GM12874 (cell line): ENCODE measurements at regions not wholly inside any gene's neighbourhood (a gene's known extent, or its start where the extent isn't known, plus 50 kb on each side); places are given as distances from the start of the nearest gene placed in this dataset.

Experiments used
- TF ChIP-seq, protein P1 (sequence below): IDR thresholded peaks from 2 replicates; pipeline ENCODE4 v1.5.1; 2011; ENCODE audit warnings: low read depth, mild to moderate bottlenecking, control low read depth, low read length, moderate library complexity; ENCODE audit not compliant: insufficient read depth

DNA sequence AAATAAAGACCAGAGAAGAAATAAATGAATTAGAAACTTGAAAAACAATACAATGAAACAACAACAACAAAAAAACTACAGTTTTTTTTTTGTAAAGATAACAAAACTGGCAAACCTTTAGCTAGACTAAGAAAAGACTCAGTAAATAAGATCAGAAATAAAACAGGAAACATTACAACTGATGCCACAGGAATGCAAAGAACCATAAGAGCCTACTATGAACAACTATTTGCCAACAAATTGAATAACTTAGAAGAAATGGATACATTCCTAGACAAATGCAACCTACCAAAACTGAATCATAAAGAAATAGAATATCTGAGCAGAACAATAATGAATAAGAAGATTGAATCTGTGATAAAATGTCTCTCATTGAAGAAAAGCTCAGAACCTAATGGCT is 742.0 kb downstream of the ADGRL2 start:
- TF ChIP-seq, protein P1, sequence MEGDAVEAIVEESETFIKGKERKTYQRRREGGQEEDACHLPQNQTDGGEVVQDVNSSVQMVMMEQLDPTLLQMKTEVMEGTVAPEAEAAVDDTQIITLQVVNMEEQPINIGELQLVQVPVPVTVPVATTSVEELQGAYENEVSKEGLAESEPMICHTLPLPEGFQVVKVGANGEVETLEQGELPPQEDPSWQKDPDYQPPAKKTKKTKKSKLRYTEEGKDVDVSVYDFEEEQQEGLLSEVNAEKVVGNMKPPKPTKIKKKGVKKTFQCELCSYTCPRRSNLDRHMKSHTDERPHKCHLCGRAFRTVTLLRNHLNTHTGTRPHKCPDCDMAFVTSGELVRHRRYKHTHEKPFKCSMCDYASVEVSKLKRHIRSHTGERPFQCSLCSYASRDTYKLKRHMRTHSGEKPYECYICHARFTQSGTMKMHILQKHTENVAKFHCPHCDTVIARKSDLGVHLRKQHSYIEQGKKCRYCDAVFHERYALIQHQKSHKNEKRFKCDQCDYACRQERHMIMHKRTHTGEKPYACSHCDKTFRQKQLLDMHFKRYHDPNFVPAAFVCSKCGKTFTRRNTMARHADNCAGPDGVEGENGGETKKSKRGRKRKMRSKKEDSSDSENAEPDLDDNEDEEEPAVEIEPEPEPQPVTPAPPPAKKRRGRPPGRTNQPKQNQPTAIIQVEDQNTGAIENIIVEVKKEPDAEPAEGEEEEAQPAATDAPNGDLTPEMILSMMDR: no peak

DNA sequence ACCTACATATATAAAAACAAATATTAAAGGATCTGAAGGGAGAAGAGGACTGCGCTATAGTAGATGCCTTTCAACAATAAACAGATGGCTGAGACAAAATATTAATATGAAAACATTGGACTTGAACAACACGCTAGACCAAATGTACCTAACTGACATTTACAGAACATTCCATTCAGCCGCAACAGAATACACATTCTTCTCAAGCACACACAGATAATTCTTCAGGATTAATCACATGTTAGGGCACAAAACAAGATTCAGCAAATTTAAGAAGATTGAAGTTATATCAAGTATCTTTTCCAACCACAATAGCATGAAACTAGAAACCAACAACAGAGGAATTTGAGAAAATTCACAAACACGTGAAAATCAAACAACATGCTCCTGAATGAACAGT is 741.4 kb downstream of the ADGRL2 start:
- TF ChIP-seq, protein P1: no peak

DNA sequence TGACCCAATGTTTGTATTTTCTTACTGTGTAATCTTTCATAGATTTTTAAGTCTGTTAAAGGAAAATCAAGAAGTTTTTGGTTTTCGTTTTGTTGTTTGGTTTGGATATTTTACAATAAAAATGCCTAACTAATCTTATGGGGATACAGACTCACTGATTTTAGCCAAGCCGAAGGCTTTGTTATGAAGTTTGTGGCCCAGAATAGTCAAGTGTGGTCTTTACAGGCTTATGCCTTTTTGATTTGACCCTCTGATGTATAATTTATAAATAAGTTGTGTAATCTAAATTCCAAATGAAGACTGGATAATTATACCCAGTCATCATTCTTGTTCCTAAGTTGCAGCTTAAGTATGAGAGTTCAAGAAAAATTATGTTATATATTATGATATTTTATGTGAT is 739.3 kb downstream of the ADGRL2 start:
- TF ChIP-seq, protein P1: no peak

DNA sequence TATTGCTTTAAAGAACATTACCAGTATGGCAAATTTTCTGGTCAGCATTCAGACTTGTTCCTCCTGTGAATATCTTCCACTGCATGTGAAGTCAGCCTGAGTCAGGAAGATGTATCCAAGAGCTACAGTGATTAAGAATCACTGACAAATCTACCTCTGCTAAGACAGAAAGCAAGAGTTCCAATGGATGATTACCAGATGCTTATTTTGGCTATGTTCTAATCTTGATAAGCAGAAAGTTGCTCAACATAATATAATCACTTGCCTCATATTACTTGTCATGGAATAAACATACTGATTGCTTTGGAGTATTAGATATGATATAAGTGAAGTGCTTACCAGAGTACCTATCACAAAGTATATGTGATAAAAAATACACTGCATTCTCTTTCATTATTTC is 738.1 kb downstream of the ADGRL2 start:
- TF ChIP-seq, protein P1: no peak

DNA sequence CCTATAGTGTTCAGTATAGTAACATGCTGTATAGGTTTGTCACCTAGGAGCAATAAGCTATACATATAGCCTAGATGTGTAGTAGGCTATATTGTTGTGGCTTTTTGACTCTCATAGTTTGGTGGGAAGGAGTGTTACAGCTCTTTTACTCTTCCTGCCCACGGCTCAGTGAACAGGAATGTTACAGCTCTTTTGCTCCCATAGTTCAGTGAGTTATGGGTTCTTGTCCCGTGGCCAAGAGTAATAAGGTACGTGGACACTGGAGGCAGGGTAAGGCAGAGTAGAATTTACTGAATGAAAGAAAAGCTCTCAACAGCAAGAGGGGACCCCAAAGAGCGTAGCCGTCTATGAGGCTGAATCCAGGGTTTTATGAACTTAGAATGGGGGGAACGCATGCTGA is 734.3 kb downstream of the ADGRL2 start:
- TF ChIP-seq, protein P1: no peak

DNA sequence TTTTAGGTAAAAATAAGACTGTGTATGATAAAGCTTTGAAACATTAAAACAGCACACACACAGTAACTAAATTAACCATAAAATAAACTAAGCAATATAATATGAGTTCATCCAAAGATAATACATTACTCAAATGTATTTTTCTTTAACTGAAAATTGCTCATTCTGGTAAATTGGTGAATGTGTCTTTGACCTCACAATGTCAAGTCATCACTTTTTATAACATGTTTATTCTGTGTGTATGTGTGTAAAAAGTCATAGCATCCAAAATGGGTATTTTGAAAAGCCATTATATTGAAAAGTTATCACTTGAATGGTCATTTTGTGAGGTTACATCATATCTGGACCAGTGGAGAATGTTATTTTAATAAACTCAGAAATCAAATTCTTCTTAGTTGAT is 724.6 kb downstream of the ADGRL2 start:
- TF ChIP-seq, protein P1: no peak

DNA sequence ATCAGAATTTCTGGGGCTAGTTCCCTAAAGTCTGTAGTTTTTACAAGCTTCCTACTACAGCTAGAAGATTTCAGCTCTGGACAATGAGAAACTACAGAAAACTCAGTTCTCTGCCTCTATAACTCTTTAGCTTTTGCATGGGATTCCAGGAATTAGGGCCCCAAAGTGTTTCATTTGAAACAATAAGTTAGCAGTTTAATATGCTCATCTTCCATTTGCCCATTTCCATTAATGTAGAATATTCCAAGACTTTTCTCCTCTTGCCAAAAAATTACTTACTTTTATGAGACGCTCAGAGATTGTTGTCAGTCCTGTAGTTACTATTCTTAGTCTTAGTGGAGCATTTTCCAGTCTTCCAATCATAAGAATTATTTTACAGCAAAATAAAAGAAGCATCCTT is 719.9 kb downstream of the ADGRL2 start:
- TF ChIP-seq, protein P1: no peak

DNA sequence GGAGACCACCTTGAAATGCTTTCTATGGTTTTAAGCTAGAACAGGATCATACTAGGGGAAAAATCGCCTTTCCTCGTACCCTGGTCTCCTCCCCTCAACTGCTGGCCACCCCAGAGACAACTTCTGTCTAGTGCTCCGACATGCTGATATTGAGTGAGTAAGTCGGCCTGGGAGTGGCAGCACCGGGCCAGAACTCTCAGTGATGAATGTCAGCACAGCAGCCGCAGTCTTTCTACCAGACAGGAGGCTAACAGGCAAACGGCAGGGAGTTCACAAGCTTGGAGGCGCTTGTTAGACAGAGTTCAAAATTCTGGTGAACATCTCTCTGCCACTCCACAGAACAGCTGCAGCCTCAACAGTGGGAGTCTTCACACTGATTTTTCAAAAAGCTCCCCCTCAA is 716.9 kb downstream of the ADGRL2 start:
- TF ChIP-seq, protein P1: no peak
